COR-L47 (cell line): ENCODE measurements at regions not wholly inside any gene's neighbourhood (a gene's known extent, or its start where the extent isn't known, plus 50 kb on each side); places are given as distances from the start of the nearest gene placed in this dataset.

ENCODE experiments used
- DNase-seq: peaks from one replicate; lab custom pipeline; 2025; lab: John Stamatoyannopoulos, UW

DNA sequence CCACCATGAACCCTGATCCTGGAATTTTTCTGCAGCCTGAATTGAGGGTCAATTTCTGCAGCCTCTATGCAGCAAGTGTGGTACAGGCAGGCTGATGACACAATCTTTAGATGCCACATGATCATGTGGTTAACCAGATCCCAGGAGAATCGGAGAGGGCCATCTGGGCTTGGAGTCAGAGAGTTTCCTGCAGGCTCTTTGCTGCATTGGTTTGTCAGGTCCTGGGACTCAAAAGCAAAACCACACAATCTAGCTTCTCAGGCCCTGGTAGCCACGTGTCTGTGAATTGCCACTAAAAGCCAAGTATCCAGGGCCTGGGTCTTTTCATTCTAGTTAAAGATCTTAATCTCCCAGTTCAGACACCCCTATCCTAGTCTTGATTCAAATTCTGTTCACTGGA, 464.5 kb downstream of the BCOR start:
- DNase-seq, result no peak

DNA sequence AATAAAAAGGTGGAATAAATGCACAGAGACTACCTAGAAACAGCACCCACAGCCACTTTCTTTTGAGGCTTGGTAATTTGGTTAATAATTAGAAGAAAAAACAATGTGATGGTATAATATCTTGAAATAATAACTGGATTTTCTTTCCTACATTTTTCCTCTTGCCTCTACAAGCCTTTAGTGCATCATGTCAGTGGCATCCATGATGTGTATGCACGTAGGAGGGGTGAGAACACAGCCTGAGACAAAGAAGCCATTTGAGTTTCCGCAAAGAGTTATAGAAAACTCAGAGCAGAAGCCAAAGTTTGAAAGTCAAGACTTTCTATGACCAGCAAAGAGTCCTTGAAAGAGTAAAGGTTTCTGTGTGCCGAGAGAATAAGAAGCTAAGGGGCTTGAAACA, 461.3 kb downstream of the BCOR start:
- no peak for DNase-seq

DNA sequence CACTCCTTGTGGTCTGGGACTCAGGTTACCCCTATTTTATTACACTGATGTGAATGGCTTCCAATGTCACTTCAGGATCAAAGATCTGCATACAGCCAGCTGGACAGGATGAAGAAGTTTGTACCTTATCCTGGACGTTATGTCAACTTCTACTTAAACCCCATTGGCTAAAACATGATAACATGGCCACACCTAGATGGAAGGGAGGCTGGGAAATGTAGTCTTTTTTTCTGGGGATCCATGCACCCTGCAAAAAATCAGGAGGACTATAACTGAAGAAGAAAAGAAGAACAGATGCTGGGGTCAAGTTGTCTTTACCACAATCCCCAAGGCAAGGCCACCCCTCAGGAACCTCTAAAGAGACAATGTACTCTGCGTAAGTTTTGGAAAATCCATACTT, 459.2 kb downstream of the BCOR start:
- no peak for DNase-seq

DNA sequence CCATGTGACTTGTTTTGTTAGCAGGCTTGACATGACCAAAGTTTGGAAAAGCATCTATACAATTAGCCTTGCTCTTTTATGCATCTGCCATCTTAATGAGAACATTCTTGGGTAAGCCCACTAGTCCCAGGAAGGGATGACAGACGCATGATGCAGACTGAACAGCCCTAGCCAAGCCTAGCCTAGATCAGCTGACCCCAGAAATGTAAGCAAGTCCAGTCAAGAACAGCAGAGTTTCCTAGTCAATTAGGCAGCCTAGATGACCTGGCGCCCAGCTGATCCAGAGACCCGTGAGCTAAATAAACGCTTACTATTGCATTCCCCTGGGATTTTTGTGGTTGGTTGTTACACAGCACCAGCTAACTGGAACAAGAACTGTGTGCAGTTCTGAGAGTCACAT, 457.9 kb downstream of the BCOR start:
- no peak for DNase-seq

DNA sequence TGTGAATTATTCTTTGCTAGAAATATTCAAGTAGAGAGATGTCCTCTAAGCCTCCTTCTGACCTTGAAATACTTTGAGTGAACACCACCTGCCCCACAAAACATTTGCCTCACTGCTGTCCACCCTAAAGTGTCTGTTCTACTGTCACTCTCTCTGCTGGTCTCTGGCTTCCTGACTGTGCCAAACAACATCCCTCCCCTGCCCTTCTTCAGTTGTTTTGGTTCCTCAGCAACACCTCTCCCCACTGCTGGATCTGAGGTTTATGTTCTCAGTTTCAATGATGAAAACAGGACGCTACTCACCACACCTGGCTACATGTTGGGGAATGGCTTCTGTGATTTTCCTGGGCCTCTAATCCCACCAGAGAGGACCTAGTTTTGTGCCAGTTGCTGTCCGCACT, 456.9 kb downstream of the BCOR start:
- no peak for DNase-seq

DNA sequence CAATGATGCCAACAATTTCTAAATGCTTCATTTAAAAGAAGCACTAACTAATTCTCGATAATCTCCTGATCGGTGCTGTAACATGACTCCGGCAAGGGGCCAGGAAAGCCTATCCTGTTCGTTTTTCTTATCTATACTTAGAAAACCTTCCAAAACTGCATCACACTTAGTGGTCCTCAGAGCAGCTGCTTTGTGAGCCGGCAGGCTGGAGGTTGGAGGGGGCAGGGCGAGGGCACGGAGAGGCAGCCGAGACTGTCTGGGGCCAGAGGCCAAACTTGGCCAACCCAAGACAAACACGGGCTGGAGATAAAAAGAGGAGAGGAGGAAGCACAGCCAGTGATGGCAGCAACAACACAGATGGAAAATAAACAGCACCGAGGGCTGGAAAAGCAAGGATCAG, 455.7 kb downstream of the BCOR start:
- DNase-seq, result no peak

DNA sequence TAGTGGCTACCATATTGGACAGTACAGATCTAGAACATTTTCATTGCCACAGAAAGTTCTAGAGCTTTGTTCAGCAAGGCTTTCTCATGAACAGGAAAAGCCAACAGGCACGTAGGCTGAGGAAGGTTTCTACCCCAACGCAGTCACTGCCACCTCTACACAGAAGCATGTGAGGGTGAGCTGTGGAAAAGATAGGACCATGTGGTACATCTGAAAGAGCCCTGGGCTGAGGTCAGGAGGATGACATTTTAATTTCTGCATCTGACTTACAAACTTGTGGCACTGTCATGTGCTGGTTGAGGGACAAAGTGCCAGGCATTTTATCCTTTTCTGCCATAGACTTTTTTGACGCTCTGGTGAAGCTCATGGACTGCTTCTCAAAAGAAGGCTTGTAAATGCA, 454.2 kb downstream of the BCOR start:
- DNase-seq, result no peak

DNA sequence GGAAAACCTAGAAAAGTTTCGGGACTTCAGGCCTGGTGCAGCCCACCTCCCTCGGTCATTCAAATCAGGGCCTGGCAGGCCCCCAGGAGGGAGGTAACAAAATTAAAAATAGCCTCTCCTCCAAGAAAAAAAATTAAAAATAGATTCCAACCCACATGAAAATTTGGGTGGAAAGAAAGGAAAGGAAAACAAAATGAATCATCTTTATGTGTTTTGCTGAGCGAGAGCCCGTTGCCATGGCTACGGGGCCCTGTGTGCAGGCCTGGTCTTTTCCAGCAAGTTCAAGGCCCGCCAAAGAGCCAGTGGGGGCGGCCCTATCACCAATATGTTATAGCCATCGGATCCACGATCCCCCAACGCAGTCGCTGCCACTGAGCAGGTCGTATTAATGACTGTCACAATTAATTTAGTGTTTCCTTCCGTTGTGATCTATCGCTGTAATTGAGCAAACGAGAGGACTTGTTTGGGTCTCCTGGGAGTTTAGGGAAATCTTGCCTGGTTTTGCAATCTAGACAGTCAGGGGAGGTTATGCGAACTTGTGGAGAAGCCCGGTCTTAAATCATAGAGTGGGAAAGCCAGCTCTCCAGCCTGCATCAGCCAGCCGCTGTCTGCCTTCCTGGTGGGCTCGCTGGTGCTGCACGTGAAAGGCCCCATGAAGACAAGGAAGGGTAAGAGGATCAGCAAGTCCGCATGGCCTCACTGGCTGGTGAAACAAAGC, 452.4 kb downstream of the BCOR start:
- no peak for DNase-seq

DNA sequence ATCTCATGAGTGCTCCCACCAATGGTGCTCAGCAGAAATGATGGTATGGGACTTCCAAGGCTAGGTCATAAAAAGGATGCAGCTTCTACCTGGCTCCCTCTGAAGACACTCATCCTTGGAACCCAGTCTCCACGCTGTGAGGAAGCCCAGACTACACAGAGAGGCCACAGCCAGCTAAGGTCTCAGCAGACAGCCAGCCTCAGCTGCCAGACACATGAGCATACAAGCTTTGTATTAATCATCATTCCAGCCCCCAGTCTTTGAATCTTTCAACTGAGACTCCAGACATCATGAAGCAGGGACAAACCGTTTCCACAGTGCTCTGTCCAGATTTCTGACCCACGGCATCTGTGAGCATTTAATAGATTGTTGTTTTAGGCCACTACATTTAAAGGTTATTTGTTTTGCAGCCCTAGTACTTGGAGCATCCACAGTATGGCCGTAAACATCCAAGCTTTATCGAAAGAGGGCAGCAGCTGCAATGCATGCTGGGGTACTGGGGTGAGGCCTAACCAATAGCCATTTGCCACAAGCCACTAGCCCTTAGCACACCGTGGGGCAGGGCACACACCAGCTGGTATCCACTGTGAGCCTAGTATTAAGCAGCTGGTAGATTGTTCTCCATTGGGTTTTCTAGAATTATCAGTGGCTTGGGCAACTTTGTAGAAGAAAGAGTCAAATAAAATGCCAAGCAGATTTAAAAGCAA, 449.1 kb downstream of the BCOR start:
- no peak for DNase-seq

DNA sequence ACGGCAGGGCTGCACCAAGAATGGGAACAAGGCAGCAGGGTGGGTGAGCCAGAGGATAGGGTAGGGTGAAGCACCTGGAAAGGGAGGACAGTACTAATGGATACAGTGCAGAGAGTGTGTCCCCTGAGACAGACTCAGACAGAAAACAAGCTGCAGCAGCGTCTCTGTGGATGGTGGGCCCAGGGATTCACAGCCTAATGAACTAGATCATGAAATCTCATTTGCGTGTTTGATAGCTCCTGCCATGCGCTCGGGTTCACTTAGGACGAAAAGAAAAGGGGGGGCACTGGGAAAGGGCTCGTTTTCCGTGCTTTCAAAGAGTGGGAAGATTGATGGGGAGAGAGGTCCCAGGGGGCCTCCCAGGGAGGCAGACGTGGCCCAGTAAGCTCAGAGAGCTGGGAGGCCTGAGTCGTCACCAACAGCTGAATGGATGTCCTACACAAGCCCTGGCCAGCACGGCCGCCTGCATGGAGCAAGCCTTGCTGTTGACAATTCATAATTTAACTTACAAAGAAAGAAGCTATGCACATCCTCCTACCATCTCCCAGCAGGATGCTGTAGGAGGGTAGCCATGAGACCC, 446.9 kb downstream of the BCOR start:
- DNase-seq, result no peak

DNA sequence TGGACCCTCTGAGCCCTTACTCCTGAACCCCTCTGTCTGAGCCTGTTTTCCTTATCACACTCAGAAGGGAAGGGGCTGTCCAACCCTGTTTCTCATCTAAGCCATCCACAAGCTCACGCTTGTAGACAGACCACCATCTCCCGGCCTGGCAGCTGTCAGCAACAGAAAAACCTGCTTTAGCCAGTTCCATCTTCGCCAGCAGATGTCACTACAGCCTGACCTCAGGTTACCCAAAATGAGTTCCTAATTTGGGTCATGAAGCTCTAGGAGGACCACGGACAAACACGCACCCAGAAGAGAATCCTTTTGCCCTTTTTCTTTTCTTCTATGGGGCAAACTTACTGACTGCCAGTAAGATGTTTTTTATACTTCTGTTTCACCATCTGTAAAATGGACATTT, 445.4 kb downstream of the BCOR start:
- no peak for DNase-seq

DNA sequence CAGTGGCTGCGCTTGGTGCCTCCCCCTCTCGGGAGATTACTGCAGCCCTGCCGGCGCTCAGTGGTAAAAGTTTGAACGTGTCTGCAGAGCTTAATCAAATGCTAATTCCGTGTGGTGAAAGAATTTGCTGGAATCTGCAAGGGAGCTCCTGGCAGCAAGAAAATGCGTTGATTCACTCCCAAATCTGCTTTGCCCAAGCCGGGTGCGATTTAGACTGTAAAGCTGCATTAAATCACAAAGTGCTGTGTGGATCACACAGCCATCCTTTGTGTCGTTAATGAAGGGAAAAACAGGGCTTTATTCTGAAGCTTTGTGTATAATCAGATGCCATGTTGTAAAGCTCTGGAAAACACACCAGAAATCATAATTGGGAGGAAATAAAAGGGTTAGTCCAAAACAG, 444.1 kb downstream of the BCOR start:
- no peak for DNase-seq

DNA sequence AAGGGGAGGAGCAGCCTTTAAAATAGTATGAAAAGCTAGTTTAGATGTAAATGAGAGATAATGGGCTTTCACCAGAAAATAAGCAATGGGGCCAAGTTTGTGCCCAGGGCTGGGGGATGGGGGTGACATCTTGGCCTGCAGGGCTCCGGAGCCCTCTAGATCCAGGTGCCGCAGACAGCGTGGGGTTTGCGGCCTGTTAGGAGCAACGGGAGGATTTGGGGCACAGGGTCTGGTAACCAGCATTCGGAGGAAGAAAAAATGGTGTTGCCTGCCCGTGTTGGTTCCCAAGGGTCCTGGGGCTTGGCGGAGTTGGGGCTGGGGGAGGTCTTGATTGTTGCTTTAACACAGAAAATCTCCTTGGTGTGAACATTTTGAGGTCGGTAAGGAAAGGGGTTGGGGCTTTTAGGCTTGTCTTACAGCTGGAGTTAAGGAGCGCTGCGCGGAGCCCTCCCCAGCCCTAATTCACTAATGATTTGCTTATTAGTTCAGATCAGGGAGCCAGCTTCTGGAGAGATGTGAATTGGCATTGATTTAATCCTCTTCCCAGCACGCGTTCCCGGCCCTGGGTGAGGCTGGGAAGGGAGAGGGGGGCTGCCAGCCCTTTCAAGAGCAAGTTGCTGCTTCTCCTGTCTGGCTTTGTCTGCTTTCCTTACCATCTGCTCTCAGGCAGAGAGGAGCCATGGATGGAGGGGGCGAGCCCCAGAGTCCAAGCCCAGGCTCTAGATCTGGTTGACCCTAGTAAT, 443.4 kb downstream of the BCOR start:
- DNase-seq, result no peak

DNA sequence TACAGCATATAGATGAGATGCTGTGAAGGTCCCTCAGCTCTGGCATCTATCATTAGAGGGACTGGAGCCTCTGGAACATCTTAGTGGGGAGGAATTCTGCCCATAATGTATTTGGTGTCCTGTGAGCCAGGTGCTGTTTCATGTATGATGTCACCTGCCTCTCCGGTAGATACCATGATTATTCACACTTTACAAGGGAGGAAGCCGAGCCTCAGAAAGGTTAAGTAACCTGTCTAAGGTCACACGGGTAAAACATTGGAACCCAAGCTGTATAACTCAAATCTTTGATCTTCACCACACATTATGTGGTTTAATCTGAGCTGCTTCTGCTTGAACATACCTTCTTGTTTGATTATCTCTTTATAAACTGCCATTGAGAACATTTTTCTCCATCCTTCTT, 442.8 kb downstream of the BCOR start:
- DNase-seq, result no peak

DNA sequence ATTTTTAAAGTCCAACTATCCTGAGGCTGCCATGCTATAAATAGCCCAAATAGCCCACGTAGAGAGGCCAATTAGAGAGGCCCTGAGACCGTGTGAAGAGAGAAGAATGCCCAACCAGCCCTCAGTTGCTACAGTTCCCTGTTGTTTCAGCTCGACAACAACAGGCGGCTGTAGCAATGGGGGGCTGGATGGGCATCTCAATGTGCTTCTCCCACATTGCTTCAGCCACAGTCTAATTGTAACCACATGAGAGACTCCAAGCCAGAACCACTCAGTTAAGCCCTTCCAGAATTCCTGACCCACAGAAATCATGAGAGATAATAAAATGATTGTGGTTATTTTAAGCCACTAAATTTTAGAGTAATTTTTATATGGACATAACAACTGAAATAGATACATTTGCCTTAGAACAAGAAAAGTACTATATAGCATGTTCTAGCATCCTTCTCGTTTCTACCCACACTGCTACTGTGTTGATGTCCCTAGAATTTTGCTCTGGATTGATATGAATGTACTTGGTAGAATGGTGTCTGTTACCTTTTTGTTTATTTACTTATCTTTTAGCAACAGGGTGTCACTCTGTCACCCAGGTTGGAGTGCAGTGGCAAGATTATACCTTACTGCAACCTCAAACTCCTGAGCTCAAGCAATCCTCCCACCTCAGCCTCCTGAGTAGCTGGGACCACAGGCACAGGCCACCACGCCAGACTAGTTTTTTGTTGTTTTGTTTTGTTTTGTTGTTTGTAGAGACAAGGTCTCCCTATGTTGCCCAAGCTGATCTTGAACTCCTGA, 436.4 kb downstream of the BCOR start:
- no peak for DNase-seq

DNA sequence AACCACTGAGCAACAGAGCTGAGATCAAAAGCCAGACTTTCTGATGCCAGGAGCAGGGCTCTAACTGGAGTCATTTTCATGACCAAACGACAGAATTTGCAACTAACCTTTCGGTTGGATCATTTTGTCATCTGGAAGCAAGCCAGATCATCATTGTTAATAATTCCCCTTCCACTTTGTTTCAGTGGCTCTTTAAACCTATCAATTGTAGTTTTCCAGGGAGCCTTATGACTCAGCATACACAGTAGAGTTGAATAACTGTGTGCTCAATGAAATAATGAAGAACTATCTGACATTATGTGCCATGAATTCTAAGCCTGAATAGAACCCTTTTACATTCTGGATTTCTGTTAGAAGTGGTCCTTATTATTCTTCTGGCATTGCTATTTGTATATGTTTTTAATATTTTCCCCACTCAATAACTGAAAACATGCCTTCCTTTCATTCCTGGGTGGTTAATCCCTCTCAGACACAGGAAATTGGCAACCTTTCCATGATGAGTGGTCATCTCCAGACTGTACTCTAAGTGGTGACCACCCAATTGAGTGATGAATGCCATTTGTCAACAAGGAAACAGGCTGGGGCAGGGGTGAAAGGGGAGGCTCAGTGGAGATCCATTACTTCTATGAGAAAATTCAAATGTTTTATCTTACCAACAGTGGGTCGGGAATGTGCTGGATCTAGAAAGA, 431.8 kb downstream of the BCOR start:
- DNase-seq, result no peak

DNA sequence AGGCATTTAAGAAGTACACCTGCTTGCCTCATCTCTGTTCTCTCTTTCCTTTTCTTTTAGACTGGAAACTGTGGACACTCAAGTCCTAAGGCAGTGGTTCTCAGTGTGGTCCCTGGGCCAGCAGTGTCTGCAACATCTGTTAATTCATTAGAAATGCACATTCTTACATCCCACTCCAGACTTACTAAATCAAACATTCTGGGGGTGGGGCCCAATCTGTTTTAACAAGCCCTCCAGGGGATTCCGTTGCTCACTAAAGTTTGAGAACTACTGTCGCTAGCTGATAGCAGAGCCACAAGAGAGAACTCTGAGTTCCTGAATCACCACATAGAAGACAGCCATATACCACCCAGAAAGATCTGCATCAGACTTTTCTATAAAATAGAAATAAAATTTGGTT, 430.6 kb downstream of the BCOR start:
- no peak for DNase-seq

DNA sequence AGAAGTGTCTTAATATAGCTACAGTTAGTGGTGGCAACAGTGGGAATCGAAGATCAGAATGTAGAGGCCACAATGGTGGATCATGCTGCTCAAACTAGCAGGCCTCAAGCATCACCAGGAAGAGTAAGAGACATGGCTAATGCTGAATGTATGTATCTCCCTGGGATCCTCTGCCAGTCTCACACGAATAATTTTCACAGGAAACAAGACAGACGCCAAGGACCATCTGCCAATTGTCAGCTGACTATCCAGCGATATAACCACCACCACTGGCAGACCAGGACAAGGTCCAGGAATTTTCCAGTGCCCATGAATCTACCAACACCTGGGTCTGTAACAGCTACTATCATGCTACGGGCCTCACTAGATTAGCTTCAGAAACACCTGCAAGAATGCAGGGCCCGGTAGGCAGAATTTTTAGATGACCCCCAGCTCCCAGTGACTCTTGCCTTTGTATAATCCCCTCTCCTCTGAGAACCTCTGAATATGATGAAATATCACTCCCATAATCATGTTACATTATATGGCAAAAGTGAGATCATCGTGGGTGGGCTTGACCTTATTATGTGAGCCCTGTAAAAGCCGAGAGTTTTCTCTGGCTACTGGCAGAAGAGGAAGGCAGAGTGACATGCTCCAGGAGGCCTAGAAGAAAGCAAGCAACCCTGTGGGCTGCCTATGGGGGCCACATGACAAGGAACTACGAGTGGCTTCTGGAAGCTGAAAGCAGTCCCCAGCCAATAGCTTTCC, 429.8 kb downstream of the BCOR start:
- DNase-seq, result no peak

DNA sequence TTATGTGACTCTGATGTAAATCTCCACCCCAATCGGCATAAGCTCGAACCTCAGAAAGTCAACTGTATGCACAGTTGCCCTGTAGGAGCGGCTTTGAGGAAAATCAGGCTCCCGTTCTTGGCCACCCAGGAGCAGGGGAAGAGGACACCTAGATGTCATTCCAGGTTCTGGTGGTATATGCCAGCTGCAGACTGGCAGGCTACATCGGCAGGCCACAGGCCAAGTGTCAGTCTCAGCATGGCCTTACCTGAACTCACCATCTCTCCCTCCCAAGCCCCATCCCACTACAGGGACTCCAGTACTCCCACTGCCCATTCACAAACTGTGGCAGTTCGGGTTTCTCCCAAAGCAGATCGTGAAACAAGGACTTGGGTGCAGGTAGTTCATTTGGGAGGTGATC, 428.1 kb downstream of the BCOR start:
- DNase-seq, result no peak

DNA sequence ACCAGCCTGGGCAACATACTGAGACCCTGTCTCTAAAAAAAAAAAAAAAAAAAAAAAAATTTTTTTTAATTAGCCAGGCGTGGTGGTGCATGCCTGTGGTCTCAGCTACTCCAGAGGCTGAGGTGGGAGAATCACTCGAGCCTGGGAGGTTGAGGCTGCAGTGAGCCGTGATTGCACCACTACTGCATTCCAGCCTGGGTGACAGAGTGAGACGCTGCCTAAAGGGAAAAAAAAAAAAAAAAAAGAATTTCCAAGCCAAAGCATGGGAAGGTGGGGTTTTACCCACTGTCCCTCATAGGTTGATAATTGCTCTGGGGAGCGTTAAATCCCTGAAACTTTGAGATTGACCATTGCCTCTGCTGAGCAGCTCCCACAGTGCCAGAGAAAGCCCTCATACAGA, 427.5 kb downstream of the BCOR start:
- DNase-seq, result no peak

DNA sequence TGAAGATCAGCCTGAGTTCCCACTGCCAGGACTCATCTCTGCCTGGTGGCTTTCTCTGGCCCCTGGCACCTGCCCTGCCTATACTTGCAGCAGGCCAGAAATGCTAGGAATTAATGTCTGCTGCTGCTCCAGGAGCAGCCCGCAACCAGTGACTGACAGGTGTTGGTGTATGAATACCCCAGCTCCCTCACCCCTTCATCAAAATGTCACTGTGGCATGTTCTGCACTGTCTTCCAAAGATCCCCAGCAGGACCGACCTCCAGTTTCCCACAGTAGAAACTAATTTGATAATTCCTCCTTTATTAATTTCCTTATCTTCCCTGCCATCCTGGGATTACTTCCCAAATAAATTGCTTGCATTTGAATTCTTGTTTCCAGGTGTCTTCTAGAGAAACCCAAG, 425.4 kb downstream of the BCOR start:
- DNase-seq, result no peak
